Chondrocyte (in vitro differentiated cells): ENCODE measurements at regions not wholly inside any gene's neighbourhood (a gene's known extent, or its start where the extent isn't known, plus 50 kb on each side); places are given as distances from the start of the nearest gene placed in this dataset.

ENCODE experiments used
- DNase-seq: peaks from one replicate; pipeline ENCODE4 v3.0.0; 2021; ENCODE audit warnings: mixed read lengths, low spot score
- H3K27ac Mint-ChIP-seq: one replicate; pipeline ENCODE4 v1.8.0; 2021; ENCODE audit warnings: mild to moderate bottlenecking, moderate library complexity, mixed read lengths; ENCODE audit not compliant: unreplicated experiment
- H3K27me3 Mint-ChIP-seq: 2 replicates; pipeline ENCODE4 v1.8.0; 2021; ENCODE audit warnings: low read depth, mixed read lengths
- H3K36me3 Mint-ChIP-seq: 2 replicates; pipeline ENCODE4 v1.8.0; 2021; ENCODE audit warnings: low read depth, mixed read lengths
- H3K4me1 Mint-ChIP-seq: 2 replicates; pipeline ENCODE4 v1.8.0; 2021; ENCODE audit warnings: low read depth, mild to moderate bottlenecking, mixed read lengths
- H3K4me3 Mint-ChIP-seq: one replicate; pipeline ENCODE4 v1.8.0; 2021; ENCODE audit warnings: mild to moderate bottlenecking, moderate library complexity, mixed read lengths; ENCODE audit not compliant: unreplicated experiment
- H3K9me3 Mint-ChIP-seq: 2 replicates; pipeline ENCODE4 v1.8.0; 2021; ENCODE audit warnings: low read depth, mixed read lengths
- TF ChIP-seq, protein P1 (sequence below): fragments of 200-600 bp; sonication (generic); IDR thresholded peaks from 2 replicates; pipeline ENCODE4 v1.5.0; 2021; ENCODE audit warnings: antibody characterized with exemption, mild to moderate bottlenecking, moderate library complexity

DNA sequence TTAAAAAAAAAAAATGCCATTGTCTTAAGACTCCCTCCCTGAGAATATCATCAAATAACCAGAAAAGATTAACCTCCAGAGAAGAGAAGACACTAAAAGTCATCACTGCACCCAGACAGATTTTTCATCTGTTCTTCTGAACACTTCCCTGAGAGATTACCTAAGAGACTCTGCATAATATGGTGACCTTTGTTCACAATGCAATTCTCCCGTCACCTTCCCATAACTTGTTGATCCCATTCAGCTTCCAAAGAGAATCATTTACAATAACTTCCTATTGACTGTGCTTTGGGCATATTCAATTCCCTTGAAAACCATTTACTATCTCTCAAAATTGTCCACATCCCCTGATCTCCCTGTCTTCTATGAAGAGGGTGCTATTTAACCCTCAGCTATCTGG, 85.1 kb upstream of the SMAD1 start:
- H3K4me1 Mint-ChIP-seq, result no peaks in the 10 kb centered on the region
- DNase-seq, result no peak
- H3K9me3 Mint-ChIP-seq, result peaks cover 5% of the 10 kb centered on the region
- no peaks in the 10 kb centered on the region for H3K36me3 Mint-ChIP-seq
- H3K27me3 Mint-ChIP-seq, result peaks cover 40% of the 10 kb centered on the region
- no peak overlapping the region for H3K27ac Mint-ChIP-seq
- H3K4me3 Mint-ChIP-seq, result no peak overlapping the region
- TF ChIP-seq, protein P1, sequence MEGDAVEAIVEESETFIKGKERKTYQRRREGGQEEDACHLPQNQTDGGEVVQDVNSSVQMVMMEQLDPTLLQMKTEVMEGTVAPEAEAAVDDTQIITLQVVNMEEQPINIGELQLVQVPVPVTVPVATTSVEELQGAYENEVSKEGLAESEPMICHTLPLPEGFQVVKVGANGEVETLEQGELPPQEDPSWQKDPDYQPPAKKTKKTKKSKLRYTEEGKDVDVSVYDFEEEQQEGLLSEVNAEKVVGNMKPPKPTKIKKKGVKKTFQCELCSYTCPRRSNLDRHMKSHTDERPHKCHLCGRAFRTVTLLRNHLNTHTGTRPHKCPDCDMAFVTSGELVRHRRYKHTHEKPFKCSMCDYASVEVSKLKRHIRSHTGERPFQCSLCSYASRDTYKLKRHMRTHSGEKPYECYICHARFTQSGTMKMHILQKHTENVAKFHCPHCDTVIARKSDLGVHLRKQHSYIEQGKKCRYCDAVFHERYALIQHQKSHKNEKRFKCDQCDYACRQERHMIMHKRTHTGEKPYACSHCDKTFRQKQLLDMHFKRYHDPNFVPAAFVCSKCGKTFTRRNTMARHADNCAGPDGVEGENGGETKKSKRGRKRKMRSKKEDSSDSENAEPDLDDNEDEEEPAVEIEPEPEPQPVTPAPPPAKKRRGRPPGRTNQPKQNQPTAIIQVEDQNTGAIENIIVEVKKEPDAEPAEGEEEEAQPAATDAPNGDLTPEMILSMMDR, result no peak

DNA sequence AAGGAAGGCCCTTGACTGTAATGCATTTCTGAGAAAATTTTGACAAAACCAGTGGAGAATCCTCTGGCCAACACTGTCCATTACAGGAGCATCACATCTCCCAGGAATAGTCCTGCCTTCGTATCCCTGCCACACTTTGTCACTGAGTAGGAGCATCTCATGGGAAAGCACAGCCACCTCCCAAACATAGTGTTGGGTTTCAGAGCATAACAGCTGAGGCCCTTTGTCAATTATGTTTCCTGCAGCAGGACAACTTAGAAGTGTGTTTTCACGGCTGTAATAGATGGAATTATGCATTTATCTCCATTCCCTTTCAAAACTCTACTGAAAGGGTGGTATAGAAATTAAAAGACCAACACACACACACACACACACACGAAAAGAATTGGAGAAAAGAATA, 91.1 kb upstream of the SMAD1 start:
- peaks cover 44% of the 10 kb centered on the region for H3K27me3 Mint-ChIP-seq
- no peak overlapping the region for H3K4me3 Mint-ChIP-seq
- no peaks in the 10 kb centered on the region for H3K9me3 Mint-ChIP-seq
- H3K27ac Mint-ChIP-seq, result no peak overlapping the region
- TF ChIP-seq, protein P1, result no peak
- no peaks in the 10 kb centered on the region for H3K36me3 Mint-ChIP-seq
- DNase-seq, result no peak
- no peaks in the 10 kb centered on the region for H3K4me1 Mint-ChIP-seq

DNA sequence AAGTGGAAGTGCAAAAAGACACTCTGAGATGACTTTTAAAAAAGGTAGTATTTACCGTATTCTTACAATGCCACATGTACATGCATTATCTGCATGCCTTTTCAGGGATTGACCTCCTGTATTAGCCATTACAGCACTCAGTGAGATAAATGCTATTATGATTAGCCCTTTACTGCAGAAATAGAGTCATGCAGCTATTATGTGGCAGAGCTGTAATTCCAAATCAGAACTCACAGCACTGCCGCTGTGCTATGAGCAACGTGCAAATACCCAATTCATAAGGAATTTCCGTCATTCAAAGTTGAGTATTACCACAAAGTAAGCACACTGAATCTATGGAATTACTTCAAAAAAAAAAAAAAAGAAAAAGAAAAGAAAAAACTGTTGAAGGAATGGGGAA, 92.1 kb upstream of the SMAD1 start:
- Mint-ChIP-seq H3K4me3 (no peak overlapping the region), H3K27ac (no peak overlapping the region), H3K9me3 (peaks cover 9% of the 10 kb centered on the region), H3K27me3 (peaks cover 50% of the 10 kb centered on the region), H3K4me1 (no peaks in the 10 kb centered on the region), H3K36me3 (peaks cover 6% of the 10 kb centered on the region)
- TF ChIP-seq, protein P1, result no peak
- DNase-seq, result no peak

- H3K27ac Mint-ChIP-seq, result no peak overlapping the region
- H3K4me3 Mint-ChIP-seq, result no peak overlapping the region
- peaks cover 20% of the 10 kb centered on the region for H3K9me3 Mint-ChIP-seq
- TF ChIP-seq, protein P1, result no peak
- H3K4me1 Mint-ChIP-seq, result no peaks in the 10 kb centered on the region
- peaks cover 47% of the 10 kb centered on the region for H3K27me3 Mint-ChIP-seq
- DNase-seq, result no peak
- H3K36me3 Mint-ChIP-seq, result peaks cover 10% of the 10 kb centered on the region
Measured at GRCh38 chr4:145388043-145388442, 93.6 kb upstream of the SMAD1 start.

GRCh38 chr4:145387079-145387478, 94.6 kb upstream of the SMAD1 start:
- H3K4me1 Mint-ChIP-seq, result no peaks in the 10 kb centered on the region
- no peak overlapping the region for H3K27ac Mint-ChIP-seq
- peaks cover 10% of the 10 kb centered on the region for H3K36me3 Mint-ChIP-seq
- no peak overlapping the region for H3K4me3 Mint-ChIP-seq
- TF ChIP-seq, protein P1, result no peak
- peaks cover 42% of the 10 kb centered on the region for H3K27me3 Mint-ChIP-seq
- peaks cover 20% of the 10 kb centered on the region for H3K9me3 Mint-ChIP-seq
- DNase-seq, result no peak
